ENCODE measurements at regions not wholly inside any gene's neighbourhood (a gene's known extent, or its start where the extent isn't known, plus 50 kb on each side); places are given as distances from the start of the nearest gene placed in this dataset.

- H3K36me3 ChIP-seq (ENCODE audit: control insufficient read depth in 1 of 2, insufficient read depth in 2 of 2, low read length in 1 of 2): no peaks in the 10 kb centered on the region
- ATAC-seq (ENCODE audit: low FRiP score) (no peak), DNase-seq (no peak)
- H3K4me3 ChIP-seq (ENCODE audit: low read length in 2 of 2): no peak overlapping the region
- no peaks in the 10 kb centered on the region for H3K4me1 ChIP-seq (ENCODE audit: control insufficient read depth in 1 of 2, insufficient read depth in 2 of 2, low read length in 2 of 2)
- WGBS, 2 donors: 64% methylated on average over 4 of the region's 4 CpGs
- no peaks in the 10 kb centered on the region for H3K27me3 ChIP-seq (ENCODE audit: control insufficient read depth in 1 of 2, insufficient read depth in 2 of 2, low read length in 1 of 2)
- intact Hi-C loops (cut with DNase I): no loop called here
- H3K9me3 ChIP-seq (ENCODE audit: control insufficient read depth, low read length): peaks cover 4% of the 10 kb centered on the region
- H3K27ac ChIP-seq (ENCODE audit: low read depth in 1 of 2, low read length in 2 of 2): no peak overlapping the region
Measured at GRCh38 chr5:115033861-115034260, 135.8 kb downstream of the TRIM36 start.

- ATAC-seq (ENCODE audit: low FRiP score): no peak
- Histone ChIP-seq H3K4me1 (ENCODE audit: control insufficient read depth in 1 of 2, insufficient read depth in 2 of 2, low read length in 2 of 2) (no peaks in the 10 kb centered on the region), H3K9me3 (ENCODE audit: control insufficient read depth, low read length) (peaks cover 4% of the 10 kb centered on the region), H3K27ac (ENCODE audit: low read depth in 1 of 2, low read length in 2 of 2) (no peak overlapping the region), H3K4me3 (ENCODE audit: low read length in 2 of 2) (no peak overlapping the region), H3K36me3 (ENCODE audit: control insufficient read depth in 1 of 2, insufficient read depth in 2 of 2, low read length in 1 of 2) (no peaks in the 10 kb centered on the region), H3K27me3 (ENCODE audit: control insufficient read depth in 1 of 2, insufficient read depth in 2 of 2, low read length in 1 of 2) (peaks cover 0 to 1% of the 10 kb centered on the region in 2 donors)
- no peak for DNase-seq
- intact Hi-C loops (cut with DNase I): no loop called here
- WGBS, 2 donors: 75 to 77% methylated on average over 4 of the region's 4 CpGs
Measured at GRCh38 chr5:115028557-115028956, 141.2 kb downstream of the TRIM36 start.

GRCh38 chr5:115024922-115025321, 144.8 kb downstream of the TRIM36 start:
- ATAC-seq (ENCODE audit: low FRiP score) (no peak), DNase-seq (no peak)
- Histone ChIP-seq H3K4me1 (ENCODE audit: control insufficient read depth in 1 of 2, insufficient read depth in 2 of 2, low read length in 2 of 2) (no peaks in the 10 kb centered on the region), H3K9me3 (ENCODE audit: control insufficient read depth, low read length) (no peaks in the 10 kb centered on the region), H3K4me3 (ENCODE audit: low read length in 2 of 2) (no peak overlapping the region), H3K27ac (ENCODE audit: low read depth in 1 of 2, low read length in 2 of 2) (no peak overlapping the region), H3K36me3 (ENCODE audit: control insufficient read depth in 1 of 2, insufficient read depth in 2 of 2, low read length in 1 of 2) (no peaks in the 10 kb centered on the region), H3K27me3 (ENCODE audit: control insufficient read depth in 1 of 2, insufficient read depth in 2 of 2, low read length in 1 of 2) (peaks cover 0 to 1% of the 10 kb centered on the region in 2 donors)
- intact Hi-C loops (cut with DNase I): no loop called here
- WGBS, 2 donors: 98 to 100% methylated on average over 1 of the region's 1 CpG

- H3K27ac ChIP-seq (ENCODE audit: low read depth in 1 of 2, low read length in 2 of 2): no peak overlapping the region
Measured at GRCh38 chr5:115022303-115022702, 147.4 kb downstream of the TRIM36 start.

GRCh38 chr5:115016646-115017045, 153.1 kb downstream of the TRIM36 start:
- Histone ChIP-seq H3K4me1 (ENCODE audit: control insufficient read depth in 1 of 2, insufficient read depth in 2 of 2, low read length in 2 of 2) (no peaks in the 10 kb centered on the region), H3K36me3 (ENCODE audit: control insufficient read depth in 1 of 2, insufficient read depth in 2 of 2, low read length in 1 of 2) (no peaks in the 10 kb centered on the region), H3K27me3 (ENCODE audit: control insufficient read depth in 1 of 2, insufficient read depth in 2 of 2, low read length in 1 of 2) (no peaks in the 10 kb centered on the region), H3K9me3 (ENCODE audit: control insufficient read depth, low read length) (no peaks in the 10 kb centered on the region), H3K4me3 (ENCODE audit: low read length in 2 of 2) (no peak overlapping the region), H3K27ac (ENCODE audit: low read depth in 1 of 2, low read length in 2 of 2) (no peak overlapping the region)
- WGBS, 2 donors: 93 to 97% methylated on average over 1 of the region's 1 CpG
- DNase-seq (no peak), ATAC-seq (ENCODE audit: low FRiP score) (no peak)
- intact Hi-C loops (cut with DNase I): no loop called here

More at GRCh38 chr5:115022303-115022702, 147.4 kb downstream of the TRIM36 start:
- DNase-seq (no peak), ATAC-seq (ENCODE audit: low FRiP score) (no peak)
- Histone ChIP-seq H3K4me3 (ENCODE audit: low read length in 2 of 2) (no peak overlapping the region), H3K27me3 (ENCODE audit: control insufficient read depth in 1 of 2, insufficient read depth in 2 of 2, low read length in 1 of 2) (peaks cover 0 to 1% of the 10 kb centered on the region in 2 donors), H3K4me1 (ENCODE audit: control insufficient read depth in 1 of 2, insufficient read depth in 2 of 2, low read length in 2 of 2) (no peaks in the 10 kb centered on the region), H3K9me3 (ENCODE audit: control insufficient read depth, low read length) (no peaks in the 10 kb centered on the region), H3K36me3 (ENCODE audit: control insufficient read depth in 1 of 2, insufficient read depth in 2 of 2, low read length in 1 of 2) (no peaks in the 10 kb centered on the region)
- intact Hi-C loops (cut with DNase I): no loop called here

GRCh38 chr5:114999176-114999575, 170.5 kb downstream of the TRIM36 start:
- intact Hi-C loops (cut with DNase I): no loop called here
- ATAC-seq (ENCODE audit: low FRiP score) (no peak), DNase-seq (peak in 1 of 2 donors; percentile 68)
- Histone ChIP-seq H3K27ac (ENCODE audit: low read depth in 1 of 2, low read length in 2 of 2) (no peak overlapping the region), H3K4me1 (ENCODE audit: control insufficient read depth in 1 of 2, insufficient read depth in 2 of 2, low read length in 2 of 2) (no peaks in the 10 kb centered on the region), H3K27me3 (ENCODE audit: control insufficient read depth in 1 of 2, insufficient read depth in 2 of 2, low read length in 1 of 2) (no peaks in the 10 kb centered on the region), H3K9me3 (ENCODE audit: control insufficient read depth, low read length) (no peaks in the 10 kb centered on the region), H3K36me3 (ENCODE audit: control insufficient read depth in 1 of 2, insufficient read depth in 2 of 2, low read length in 1 of 2) (no peaks in the 10 kb centered on the region), H3K4me3 (ENCODE audit: low read length in 2 of 2) (no peak overlapping the region)
- 90 to 97% methylated on average over 9 to 11 of the region's 11 CpGs for WGBS, 2 donors

- no peaks in the 10 kb centered on the region for H3K9me3 ChIP-seq (ENCODE audit: control insufficient read depth, low read length)
- no peaks in the 10 kb centered on the region for H3K27me3 ChIP-seq (ENCODE audit: control insufficient read depth in 1 of 2, insufficient read depth in 2 of 2, low read length in 1 of 2)
- no peak overlapping the region for H3K27ac ChIP-seq (ENCODE audit: low read depth in 1 of 2, low read length in 2 of 2)
- no peaks in the 10 kb centered on the region for H3K4me1 ChIP-seq (ENCODE audit: control insufficient read depth in 1 of 2, insufficient read depth in 2 of 2, low read length in 2 of 2)
- intact Hi-C loops (cut with DNase I): no loop called here
- H3K4me3 ChIP-seq (ENCODE audit: low read length in 2 of 2): no peak overlapping the region
- ATAC-seq (ENCODE audit: low FRiP score) (no peak), DNase-seq (no peak)
- 78 to 84% methylated on average over 4 to 10 of the region's 10 CpGs for WGBS, 2 donors
- H3K36me3 ChIP-seq (ENCODE audit: control insufficient read depth in 1 of 2, insufficient read depth in 2 of 2, low read length in 1 of 2): no peaks in the 10 kb centered on the region
Measured at GRCh38 chr5:114989512-114989911, 180.2 kb downstream of the TRIM36 start.

GRCh38 chr5:114988096-114988495, 181.6 kb downstream of the TRIM36 start:
- H3K4me3 ChIP-seq (ENCODE audit: low read length in 2 of 2): no peak overlapping the region
- ATAC-seq (ENCODE audit: low FRiP score) (no peak), DNase-seq (no peak)
- no peaks in the 10 kb centered on the region for H3K4me1 ChIP-seq (ENCODE audit: control insufficient read depth in 1 of 2, insufficient read depth in 2 of 2, low read length in 2 of 2)
- WGBS, 2 donors: 69 to 72% methylated on average over 2 of the region's 2 CpGs
- H3K27me3 ChIP-seq (ENCODE audit: control insufficient read depth in 1 of 2, insufficient read depth in 2 of 2, low read length in 1 of 2): no peaks in the 10 kb centered on the region
- H3K27ac ChIP-seq (ENCODE audit: low read depth in 1 of 2, low read length in 2 of 2): no peak overlapping the region
- intact Hi-C loops (cut with DNase I): no loop called here
- H3K9me3 ChIP-seq (ENCODE audit: control insufficient read depth, low read length): no peaks in the 10 kb centered on the region
- H3K36me3 ChIP-seq (ENCODE audit: control insufficient read depth in 1 of 2, insufficient read depth in 2 of 2, low read length in 1 of 2): no peaks in the 10 kb centered on the region

GRCh38 chr5:114984796-114985195, 184.9 kb downstream of the TRIM36 start:
- no peak overlapping the region for H3K4me3 ChIP-seq (ENCODE audit: low read length in 2 of 2)
- H3K4me1 ChIP-seq (ENCODE audit: control insufficient read depth in 1 of 2, insufficient read depth in 2 of 2, low read length in 2 of 2): no peaks in the 10 kb centered on the region
- H3K36me3 ChIP-seq (ENCODE audit: control insufficient read depth in 1 of 2, insufficient read depth in 2 of 2, low read length in 1 of 2): no peaks in the 10 kb centered on the region
- ATAC-seq (ENCODE audit: low FRiP score) (no peak), DNase-seq (no peak)
- no peak overlapping the region for H3K27ac ChIP-seq (ENCODE audit: low read depth in 1 of 2, low read length in 2 of 2)
- 59 to 86% methylated on average over 2 of the region's 2 CpGs for WGBS, 2 donors
- no peaks in the 10 kb centered on the region for H3K27me3 ChIP-seq (ENCODE audit: control insufficient read depth in 1 of 2, insufficient read depth in 2 of 2, low read length in 1 of 2)
- intact Hi-C loops (cut with DNase I): no loop called here
- no peaks in the 10 kb centered on the region for H3K9me3 ChIP-seq (ENCODE audit: control insufficient read depth, low read length)

Measured in aorta (tissue), 5 donors.